Coronary artery (tissue), 2 donors: ENCODE measurements at regions not wholly inside any gene's neighbourhood (a gene's known extent, or its start where the extent isn't known, plus 50 kb on each side); places are given as distances from the start of the nearest gene placed in this dataset.

Experiments used
- DNase-seq: peaks from one replicate; pipeline ENCODE4 v3.0.0-alpha.2; 2017; ENCODE audit warnings: low spot score
- H3K27ac ChIP-seq, 2 donors: fragments of 200-600 bp; sonication (generic); one replicate each; pipeline ENCODE4 v1.5.1; 2016 to 2019
- H3K4me3 ChIP-seq: fragments of 200-600 bp; sonication (generic); 2 replicates; pipeline ENCODE4 v1.5.1; 2016; ENCODE audit warnings: mild to moderate bottlenecking, moderate library complexity
- CTCF ChIP-seq: fragments of 200-600 bp; sonication (generic); IDR thresholded peaks from one replicate; pipeline ENCODE4 v1.5.1; 2019; ENCODE audit warnings: antibody characterized with exemption

GRCh38 chr7:438916-439315 lies 80.7 kb downstream of the PDGFA start:
- TF ChIP-seq CTCF = no peak
- Histone ChIP-seq H3K27ac (no peak overlapping the region), H3K4me3 (no peak overlapping the region)
- DNase-seq = no peak

- TF ChIP-seq CTCF = no peak
- Histone ChIP-seq H3K27ac (no peak overlapping the region), H3K4me3 (no peak overlapping the region)
- DNase-seq = no peak
Observed at GRCh38 chr7:440059-440749, 79.4 kb downstream of the PDGFA start.

- Histone ChIP-seq H3K27ac (no peak overlapping the region), H3K4me3 (no peak overlapping the region)
- DNase-seq = no peak
- TF ChIP-seq CTCF = no peak
Observed at GRCh38 chr7:441684-442421, 77.8 kb downstream of the PDGFA start.

GRCh38 chr7:442457-442856 lies 77.2 kb downstream of the PDGFA start:
- no peak overlapping the region for H3K27ac ChIP-seq
- DNase-seq = no peak
- no peak overlapping the region for H3K4me3 ChIP-seq
- no peak for TF ChIP-seq CTCF

GRCh38 chr7:443279-443833 lies 76.3 kb downstream of the PDGFA start:
- Histone ChIP-seq H3K4me3 (no peak overlapping the region), H3K27ac (no peak overlapping the region)
- no peak for TF ChIP-seq CTCF
- DNase-seq = no peak

GRCh38 chr7:444606-445005 lies 75.0 kb downstream of the PDGFA start:
- no peak overlapping the region for H3K27ac ChIP-seq
- no peak for TF ChIP-seq CTCF
- DNase-seq = no peak
- no peak overlapping the region for H3K4me3 ChIP-seq

GRCh38 chr7:445020-445419 lies 74.6 kb downstream of the PDGFA start:
- no peak for DNase-seq
- no peak overlapping the region for H3K4me3 ChIP-seq
- no peak for TF ChIP-seq CTCF
- H3K27ac ChIP-seq = no peak overlapping the region
